ENCODE measurements at regions not wholly inside any gene's neighbourhood (a gene's known extent, or its start where the extent isn't known, plus 50 kb on each side); places are given as distances from the start of the nearest gene placed in this dataset.

- no peaks in the 10 kb centered on the region for H3K4me1 Mint-ChIP-seq (ENCODE audit: low read depth, unreplicated experiment)
- no peaks in the 10 kb centered on the region for H3K9me3 Mint-ChIP-seq (ENCODE audit: unreplicated experiment)
- H3K36me3 Mint-ChIP-seq (ENCODE audit: low read depth, unreplicated experiment): no peaks in the 10 kb centered on the region
- H2AFZ ChIP-seq (ENCODE audit: low read depth, low read length): no peak overlapping the region
- no peak overlapping the region for H3K4me3 ChIP-seq (ENCODE audit: insufficient read depth, low read depth, low read length)
- no peaks in the 10 kb centered on the region for H4K20me1 ChIP-seq (ENCODE audit: insufficient read depth, low read length)
- no peak overlapping the region for H3K27ac Mint-ChIP-seq (ENCODE audit: unreplicated experiment)
- no peaks in the 10 kb centered on the region for H3K4me1 ChIP-seq (ENCODE audit: insufficient read depth, low read length)
- H3K4me2 ChIP-seq (ENCODE audit: low read length): no peak overlapping the region
- H3K79me2 ChIP-seq (ENCODE audit: insufficient read depth, low read length): no peaks in the 10 kb centered on the region
- no peak overlapping the region for H3K4me3 Mint-ChIP-seq (ENCODE audit: unreplicated experiment)
- FAIRE-seq (no peak), DNase-seq (ENCODE audit: low read depth) (no peak)
- TF ChIP-seq EZH2 (IDR thresholded peaks at IDR 0.05; ENCODE audit: insufficient read depth, low read length): no peak
- TF ChIP-seq, protein P1, sequence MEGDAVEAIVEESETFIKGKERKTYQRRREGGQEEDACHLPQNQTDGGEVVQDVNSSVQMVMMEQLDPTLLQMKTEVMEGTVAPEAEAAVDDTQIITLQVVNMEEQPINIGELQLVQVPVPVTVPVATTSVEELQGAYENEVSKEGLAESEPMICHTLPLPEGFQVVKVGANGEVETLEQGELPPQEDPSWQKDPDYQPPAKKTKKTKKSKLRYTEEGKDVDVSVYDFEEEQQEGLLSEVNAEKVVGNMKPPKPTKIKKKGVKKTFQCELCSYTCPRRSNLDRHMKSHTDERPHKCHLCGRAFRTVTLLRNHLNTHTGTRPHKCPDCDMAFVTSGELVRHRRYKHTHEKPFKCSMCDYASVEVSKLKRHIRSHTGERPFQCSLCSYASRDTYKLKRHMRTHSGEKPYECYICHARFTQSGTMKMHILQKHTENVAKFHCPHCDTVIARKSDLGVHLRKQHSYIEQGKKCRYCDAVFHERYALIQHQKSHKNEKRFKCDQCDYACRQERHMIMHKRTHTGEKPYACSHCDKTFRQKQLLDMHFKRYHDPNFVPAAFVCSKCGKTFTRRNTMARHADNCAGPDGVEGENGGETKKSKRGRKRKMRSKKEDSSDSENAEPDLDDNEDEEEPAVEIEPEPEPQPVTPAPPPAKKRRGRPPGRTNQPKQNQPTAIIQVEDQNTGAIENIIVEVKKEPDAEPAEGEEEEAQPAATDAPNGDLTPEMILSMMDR (IDR thresholded peaks at IDR 0.05; ENCODE audit: insufficient read depth, low read depth, low read length): no peak
- H3K9ac ChIP-seq (ENCODE audit: low read length): no peak overlapping the region
- H3K27me3 Mint-ChIP-seq (ENCODE audit: low read depth, unreplicated experiment): peaks cover 2% of the 10 kb centered on the region
- no peaks in the 10 kb centered on the region for H3K27me3 ChIP-seq (ENCODE audit: insufficient read depth, low read length)
- H3K9me3 ChIP-seq (ENCODE audit: insufficient read depth, low read depth, low read length): no peaks in the 10 kb centered on the region
- H3K36me3 ChIP-seq (ENCODE audit: insufficient read depth, low read length): no peaks in the 10 kb centered on the region
- H3K27ac ChIP-seq (ENCODE audit: low read depth, low read length): no peak overlapping the region
These were observed 84.1 kb upstream of the TMTC1 start for GRCh38 chr12:29867823-29868222.

DNA sequence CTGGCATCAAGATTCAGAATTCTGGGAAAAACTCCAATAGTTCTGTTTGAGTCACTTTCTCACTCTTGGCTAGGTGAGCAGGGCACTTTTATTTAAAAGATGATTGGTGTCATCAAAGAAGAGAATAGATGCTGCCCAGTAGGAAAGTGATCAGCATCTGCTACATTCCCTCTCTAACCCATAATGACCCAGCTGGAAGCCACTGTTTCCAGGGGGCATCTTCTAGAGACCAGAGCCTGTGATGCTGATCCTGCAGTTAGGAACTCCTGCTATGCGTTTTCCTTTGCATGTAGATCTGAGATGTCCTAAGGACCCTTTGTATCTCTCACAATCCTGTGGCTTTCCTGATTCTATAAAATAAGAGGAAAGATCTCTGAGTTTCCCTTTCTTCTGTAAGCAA lies 79.9 kb upstream of the TMTC1 start:
- Histone ChIP-seq H3K27ac (ENCODE audit: low read depth, low read length) (no peak overlapping the region), H3K4me1 (ENCODE audit: insufficient read depth, low read length) (no peaks in the 10 kb centered on the region), H3K4me3 (ENCODE audit: insufficient read depth, low read depth, low read length) (no peak overlapping the region), H3K27me3 (ENCODE audit: insufficient read depth, low read length) (no peaks in the 10 kb centered on the region), H3K36me3 (ENCODE audit: insufficient read depth, low read length) (no peaks in the 10 kb centered on the region), H3K4me2 (ENCODE audit: low read length) (no peak overlapping the region), H4K20me1 (ENCODE audit: insufficient read depth, low read length) (no peaks in the 10 kb centered on the region), H3K79me2 (ENCODE audit: insufficient read depth, low read length) (no peaks in the 10 kb centered on the region), H2AFZ (ENCODE audit: low read depth, low read length) (no peak overlapping the region), H3K9ac (ENCODE audit: low read length) (no peak overlapping the region), H3K9me3 (ENCODE audit: insufficient read depth, low read depth, low read length) (no peaks in the 10 kb centered on the region)
- DNase-seq (ENCODE audit: low read depth) (no peak), FAIRE-seq (no peak)
- Mint-ChIP-seq H3K27me3 (ENCODE audit: low read depth, unreplicated experiment) (peaks cover 2% of the 10 kb centered on the region), H3K9me3 (ENCODE audit: unreplicated experiment) (no peaks in the 10 kb centered on the region), H3K36me3 (ENCODE audit: low read depth, unreplicated experiment) (no peaks in the 10 kb centered on the region), H3K4me1 (ENCODE audit: low read depth, unreplicated experiment) (no peaks in the 10 kb centered on the region), H3K4me3 (ENCODE audit: unreplicated experiment) (no peak overlapping the region), H3K27ac (ENCODE audit: unreplicated experiment) (no peak overlapping the region)
- no peak for TF ChIP-seq EZH2 (IDR thresholded peaks at IDR 0.05; ENCODE audit: insufficient read depth, low read length)
- TF ChIP-seq, protein P1 (IDR thresholded peaks at IDR 0.05; ENCODE audit: insufficient read depth, low read depth, low read length): no peak

- no peaks in the 10 kb centered on the region for H3K36me3 ChIP-seq (ENCODE audit: insufficient read depth, low read length)
- Mint-ChIP-seq H3K36me3 (ENCODE audit: low read depth, unreplicated experiment) (no peaks in the 10 kb centered on the region), H3K27me3 (ENCODE audit: low read depth, unreplicated experiment) (peaks cover 2% of the 10 kb centered on the region), H3K4me3 (ENCODE audit: unreplicated experiment) (no peak overlapping the region), H3K9me3 (ENCODE audit: unreplicated experiment) (peaks cover 4% of the 10 kb centered on the region), H3K27ac (ENCODE audit: unreplicated experiment) (no peak overlapping the region), H3K4me1 (ENCODE audit: low read depth, unreplicated experiment) (no peaks in the 10 kb centered on the region)
- DNase-seq (ENCODE audit: low read depth): no peak
- no peaks in the 10 kb centered on the region for H3K27me3 ChIP-seq (ENCODE audit: insufficient read depth, low read length)
- H4K20me1 ChIP-seq (ENCODE audit: insufficient read depth, low read length): no peaks in the 10 kb centered on the region
- H3K4me1 ChIP-seq (ENCODE audit: insufficient read depth, low read length): no peaks in the 10 kb centered on the region
- H3K9me3 ChIP-seq (ENCODE audit: insufficient read depth, low read depth, low read length): no peaks in the 10 kb centered on the region
- H3K4me3 ChIP-seq (ENCODE audit: insufficient read depth, low read depth, low read length): no peak overlapping the region
- H3K9ac ChIP-seq (ENCODE audit: low read length): no peak overlapping the region
- no peak overlapping the region for H3K27ac ChIP-seq (ENCODE audit: low read depth, low read length)
- no peak for FAIRE-seq
- H2AFZ ChIP-seq (ENCODE audit: low read depth, low read length): no peak overlapping the region
- H3K79me2 ChIP-seq (ENCODE audit: insufficient read depth, low read length): no peaks in the 10 kb centered on the region
- TF ChIP-seq EZH2 (IDR thresholded peaks at IDR 0.05; ENCODE audit: insufficient read depth, low read length): no peak
- TF ChIP-seq, protein P1 (IDR thresholded peaks at IDR 0.05; ENCODE audit: insufficient read depth, low read depth, low read length): no peak
- no peak overlapping the region for H3K4me2 ChIP-seq (ENCODE audit: low read length)
These were observed 74.6 kb upstream of the TMTC1 start for GRCh38 chr12:29858270-29858786.
